Stimulated activated effector memory CD8-positive, alpha-beta T cell treated with anti-CD3 and anti-CD28 coated beads, Interleukin-12 subunit alpha, Interleukin-12 subunit beta, amount 100 ng/mL, for 72 hours (primary cell): ENCODE measurements at regions not wholly inside any gene's neighbourhood (a gene's known extent, or its start where the extent isn't known, plus 50 kb on each side); places are given as distances from the start of the nearest gene placed in this dataset.

ENCODE experiments used
- ATAC-seq: fragments of 150-1000 bp; cut with Tn5 transposase; 2 replicates; pipeline ENCODE4 v1.10.0; 2021
- DNase-seq, 2 donors: peaks; one replicate each; pipeline ENCODE4 v3.0.0; 2021 to 2022; ENCODE audit warnings: low spot score in 2 of 2
- H3K27ac Mint-ChIP-seq: one replicate; pipeline ENCODE4 v1.8.0; 2022; ENCODE audit warnings: mild to moderate bottlenecking, mixed read lengths
- H3K36me3 Mint-ChIP-seq: one replicate; pipeline ENCODE4 v1.8.0; 2022; ENCODE audit warnings: mild to moderate bottlenecking, mixed read lengths
- H3K4me1 Mint-ChIP-seq: one replicate; pipeline ENCODE4 v1.8.0; 2022; ENCODE audit warnings: mixed read lengths
- H3K4me3 Mint-ChIP-seq: one replicate; pipeline ENCODE4 v1.8.0; 2022; ENCODE audit warnings: mild to moderate bottlenecking, mixed read lengths
- H3K9me3 Mint-ChIP-seq: one replicate; pipeline ENCODE4 v1.8.0; 2022; ENCODE audit warnings: mixed read lengths

DNA sequence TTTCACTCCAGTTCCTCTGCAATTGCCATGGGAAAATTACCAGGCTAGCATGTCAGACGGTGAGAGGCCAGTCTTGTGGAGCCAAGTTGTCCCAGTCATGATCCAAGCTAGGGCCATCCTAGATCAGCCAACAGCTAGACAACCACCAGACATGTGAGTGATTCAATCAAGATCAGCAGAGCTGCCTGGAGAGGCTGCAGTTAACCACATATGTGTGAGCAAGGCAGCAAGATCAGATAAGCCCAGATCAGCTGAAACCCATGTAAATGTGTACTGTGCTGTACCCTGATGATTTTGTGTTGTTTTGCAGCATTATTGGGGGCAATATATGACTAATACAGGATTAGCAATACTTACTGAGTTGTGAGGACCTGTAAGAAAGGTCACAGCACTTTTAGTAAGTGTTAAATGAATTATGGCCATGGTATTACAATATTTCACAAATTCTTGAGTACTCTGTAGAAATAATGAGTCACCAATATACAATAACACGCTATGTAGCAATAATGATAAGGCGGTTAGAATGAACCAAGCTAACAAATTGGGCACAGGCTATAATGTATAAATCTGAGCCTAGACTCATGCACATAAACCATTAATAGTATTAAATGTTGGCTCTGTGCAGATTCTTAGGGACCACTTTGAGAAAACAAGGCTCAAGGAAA lies 91.4 kb downstream of the SUDS3 start:
- no peak for ATAC-seq
- no peaks in the 10 kb centered on the region for H3K36me3 Mint-ChIP-seq
- no peaks in the 10 kb centered on the region for H3K9me3 Mint-ChIP-seq
- H3K4me3 Mint-ChIP-seq: no peak overlapping the region
- no peak for DNase-seq
- no peak overlapping the region for H3K27ac Mint-ChIP-seq
- H3K4me1 Mint-ChIP-seq: no peaks in the 10 kb centered on the region

DNA sequence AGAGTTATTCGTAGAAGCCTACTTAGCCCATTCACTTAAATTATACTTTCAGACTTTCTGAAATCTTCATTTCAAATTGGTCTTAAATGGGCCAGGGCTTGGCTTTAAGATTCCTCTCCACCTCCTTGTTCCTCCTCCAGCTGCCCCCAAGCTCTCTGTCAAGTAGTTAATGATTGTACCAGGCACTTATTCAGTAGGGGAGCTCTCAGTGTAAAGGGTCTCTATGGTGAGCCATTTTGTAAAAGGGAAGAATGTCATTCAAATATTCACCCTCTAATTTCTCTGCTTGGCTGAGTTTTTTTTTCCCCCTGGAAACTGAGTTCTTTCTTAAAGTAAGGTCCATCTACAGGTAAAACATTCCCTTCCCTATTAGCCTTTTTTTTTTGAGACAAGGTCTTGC lies 96.6 kb downstream of the SUDS3 start:
- DNase-seq: no peak
- Mint-ChIP-seq H3K9me3 (no peaks in the 10 kb centered on the region), H3K36me3 (no peaks in the 10 kb centered on the region), H3K4me3 (no peak overlapping the region), H3K4me1 (no peaks in the 10 kb centered on the region), H3K27ac (no peak overlapping the region)
- no peak for ATAC-seq

DNA sequence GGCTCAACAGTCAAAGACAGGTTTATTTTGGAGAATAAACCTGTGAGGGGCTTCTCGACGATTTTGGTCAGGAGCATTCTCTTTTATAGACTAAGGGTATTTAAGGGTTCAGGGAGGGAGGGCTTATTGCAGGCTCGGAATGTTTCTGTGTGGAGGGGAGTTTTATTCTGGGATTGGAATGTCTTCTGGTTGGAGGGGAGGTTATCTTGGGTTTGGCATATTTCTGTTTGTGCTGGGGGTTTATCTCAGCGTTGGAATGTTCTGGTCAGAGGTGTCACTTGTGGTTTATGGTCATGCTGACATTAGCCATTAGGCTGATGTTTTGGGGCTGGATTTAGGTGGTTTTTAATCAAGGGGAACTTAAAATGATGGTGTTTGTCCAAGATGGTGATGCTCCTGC lies 103.9 kb downstream of the SUDS3 start:
- Mint-ChIP-seq H3K36me3 (no peaks in the 10 kb centered on the region), H3K4me3 (no peak overlapping the region), H3K4me1 (no peaks in the 10 kb centered on the region), H3K9me3 (no peaks in the 10 kb centered on the region), H3K27ac (no peak overlapping the region)
- no peak for DNase-seq
- ATAC-seq: no peak

DNA sequence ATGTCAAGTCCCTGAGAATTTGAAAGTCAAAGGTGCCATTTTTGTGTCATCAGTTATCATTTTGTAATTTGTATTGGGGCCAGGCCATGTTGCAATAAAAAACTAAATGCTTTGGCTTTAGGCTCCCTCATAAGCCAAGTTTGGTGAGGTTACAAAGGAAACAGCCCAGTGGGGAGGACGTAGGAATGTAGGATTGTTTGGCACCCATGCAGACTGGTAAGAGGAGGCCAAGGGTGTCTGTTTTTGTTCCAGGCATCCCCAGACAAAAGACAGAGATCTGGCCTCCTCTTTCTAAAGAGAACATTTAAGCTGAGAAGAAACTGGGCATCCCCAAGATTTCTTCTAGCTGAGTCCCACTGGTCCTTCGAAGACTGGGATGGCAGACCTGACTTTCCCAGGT lies 111.7 kb downstream of the SUDS3 start:
- peaks cover 5% of the 10 kb centered on the region for H3K36me3 Mint-ChIP-seq
- DNase-seq (no peak), ATAC-seq (no peak)
- H3K4me3 Mint-ChIP-seq: no peak overlapping the region
- H3K4me1 Mint-ChIP-seq: no peaks in the 10 kb centered on the region
- peaks cover 3% of the 10 kb centered on the region for H3K9me3 Mint-ChIP-seq
- H3K27ac Mint-ChIP-seq: no peak overlapping the region

DNA sequence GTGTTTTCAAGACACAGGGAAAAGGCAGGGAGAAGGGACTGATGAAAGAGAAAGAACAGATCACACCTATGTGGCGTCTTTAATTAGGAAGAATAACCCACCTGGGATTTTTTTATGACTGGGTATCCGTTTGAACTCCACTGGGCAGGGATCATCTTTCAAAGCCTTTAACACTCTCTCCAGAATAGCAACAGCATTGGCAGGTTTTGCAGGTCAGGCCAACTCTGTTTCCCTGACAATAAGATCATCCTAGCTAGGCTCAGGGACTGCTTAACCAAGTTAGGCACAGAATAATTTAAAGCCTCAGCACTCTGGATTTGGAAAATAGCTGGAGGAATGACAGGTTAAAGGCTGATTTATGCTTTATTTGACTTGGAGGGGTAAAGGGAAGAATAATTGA lies 117.6 kb downstream of the SUDS3 start:
- Mint-ChIP-seq H3K36me3 (no peaks in the 10 kb centered on the region), H3K9me3 (no peaks in the 10 kb centered on the region), H3K4me3 (no peak overlapping the region), H3K4me1 (no peaks in the 10 kb centered on the region), H3K27ac (no peak overlapping the region)
- ATAC-seq: no peak
- no peak for DNase-seq

DNA sequence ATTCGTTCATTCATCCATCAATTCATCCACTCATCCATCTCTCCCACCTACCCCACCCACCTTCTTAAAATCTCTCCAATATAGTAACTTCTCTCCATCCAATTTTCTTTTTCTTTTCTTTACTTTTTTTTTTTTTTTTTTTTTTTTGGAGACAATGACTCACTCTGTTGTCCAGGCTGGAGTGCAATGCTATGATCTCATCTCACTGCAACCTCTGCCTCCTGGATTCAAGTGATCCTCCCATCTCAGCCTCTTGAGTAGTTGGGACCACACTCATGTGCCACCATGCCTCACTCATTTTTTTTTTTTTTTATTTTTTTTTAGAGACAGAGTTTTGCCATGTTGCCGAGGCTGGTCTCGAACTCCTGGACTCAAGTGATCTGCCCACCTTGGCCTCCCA lies 118.4 kb downstream of the SUDS3 start:
- ATAC-seq: no peak
- DNase-seq: no peak
- Mint-ChIP-seq H3K4me1 (no peaks in the 10 kb centered on the region), H3K36me3 (no peaks in the 10 kb centered on the region), H3K4me3 (no peak overlapping the region), H3K9me3 (no peaks in the 10 kb centered on the region), H3K27ac (no peak overlapping the region)

DNA sequence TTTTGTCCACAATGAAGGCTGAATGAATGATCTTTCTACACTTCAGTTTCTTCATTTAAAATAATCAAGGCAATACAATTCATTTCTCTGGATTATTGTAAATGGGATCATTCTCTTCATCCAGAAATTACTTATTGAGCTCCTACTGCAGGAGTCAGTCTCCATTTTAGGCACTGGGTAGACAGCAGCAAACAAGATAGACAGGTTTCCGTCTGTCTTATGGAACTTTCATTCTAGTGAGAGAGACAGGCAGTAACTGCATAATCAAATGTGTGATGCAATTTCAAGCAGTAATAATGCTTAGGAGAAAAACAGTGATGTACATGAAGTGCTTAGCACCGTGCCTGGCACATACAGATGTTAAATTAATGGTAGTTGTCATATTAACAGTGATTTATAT lies 118.9 kb downstream of the SUDS3 start:
- no peak overlapping the region for H3K4me3 Mint-ChIP-seq
- ATAC-seq (no peak), DNase-seq (no peak)
- no peaks in the 10 kb centered on the region for H3K36me3 Mint-ChIP-seq
- no peak overlapping the region for H3K27ac Mint-ChIP-seq
- H3K4me1 Mint-ChIP-seq: no peaks in the 10 kb centered on the region
- no peaks in the 10 kb centered on the region for H3K9me3 Mint-ChIP-seq

DNA sequence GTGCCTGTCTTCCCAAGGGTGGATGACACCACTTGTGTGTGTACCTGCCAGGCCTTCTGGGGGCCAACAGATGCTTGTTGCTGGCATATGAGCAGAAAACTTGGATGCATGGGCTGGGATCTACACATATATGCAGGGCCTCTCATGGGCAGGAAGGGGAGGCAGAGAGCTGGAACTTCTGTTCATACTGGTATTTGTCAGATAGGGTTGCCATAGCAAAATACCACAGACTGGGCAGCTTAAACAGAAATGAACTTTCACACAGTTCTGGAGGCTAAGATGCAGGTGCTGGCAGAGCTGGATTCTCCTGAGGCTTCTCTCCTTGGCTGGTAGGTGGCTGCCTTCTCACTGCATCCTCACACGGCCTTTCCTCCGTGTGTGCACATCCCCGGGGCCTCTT lies 121.8 kb downstream of the SUDS3 start:
- ATAC-seq (no peak), DNase-seq (no peak)
- H3K9me3 Mint-ChIP-seq: no peaks in the 10 kb centered on the region
- H3K4me1 Mint-ChIP-seq: no peaks in the 10 kb centered on the region
- H3K27ac Mint-ChIP-seq: no peak overlapping the region
- H3K4me3 Mint-ChIP-seq: no peak overlapping the region
- H3K36me3 Mint-ChIP-seq: no peaks in the 10 kb centered on the region

DNA sequence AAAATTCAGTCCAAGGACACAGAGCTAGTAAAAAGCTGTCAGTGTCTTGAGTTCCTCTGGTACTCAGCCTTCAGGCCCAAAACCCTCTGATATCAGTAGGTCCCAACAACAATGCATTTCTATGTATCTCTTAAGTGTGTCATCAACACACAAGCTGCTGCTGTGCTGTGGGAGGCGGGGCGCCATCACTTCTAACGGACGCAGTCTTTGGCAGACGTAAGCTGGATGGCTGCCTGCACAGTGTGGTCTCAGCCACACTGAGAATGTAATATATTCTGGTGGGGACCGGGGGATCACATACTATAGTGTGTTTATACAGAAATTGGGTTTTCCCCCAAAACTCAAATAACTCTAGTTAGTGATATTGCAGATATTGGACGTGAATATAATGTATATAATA lies 123.9 kb downstream of the SUDS3 start:
- no peaks in the 10 kb centered on the region for H3K36me3 Mint-ChIP-seq

DNA sequence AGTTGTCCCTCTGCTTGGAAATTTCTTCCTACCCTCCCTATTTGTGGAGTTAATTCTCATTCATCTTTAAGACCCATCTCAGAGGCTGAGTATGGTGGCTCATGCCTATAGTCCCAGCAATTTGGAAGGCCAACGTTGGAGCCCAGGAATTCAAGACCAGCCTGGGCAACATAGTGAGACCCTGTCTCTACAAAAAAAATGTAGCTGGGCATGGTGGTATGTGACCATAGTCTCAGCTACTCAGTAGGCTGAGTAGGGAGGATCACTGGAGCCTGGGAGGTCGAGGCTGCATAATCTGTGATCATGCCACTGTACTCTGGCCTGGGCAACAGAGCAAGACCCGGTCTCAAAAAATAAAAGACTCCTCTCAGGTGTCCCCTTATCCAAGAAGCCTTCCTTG lies 125.1 kb downstream of the SUDS3 start:
- Mint-ChIP-seq H3K27ac (no peak overlapping the region), H3K4me1 (no peaks in the 10 kb centered on the region), H3K36me3 (no peaks in the 10 kb centered on the region), H3K9me3 (no peaks in the 10 kb centered on the region), H3K4me3 (no peak overlapping the region)
- DNase-seq (no peak), ATAC-seq (no peak)

More for the DNA sequence above, 123.9 kb downstream of the SUDS3 start:
- H3K9me3 Mint-ChIP-seq: no peaks in the 10 kb centered on the region
- ATAC-seq (no peak), DNase-seq (no peak)
- no peak overlapping the region for H3K27ac Mint-ChIP-seq
- no peak overlapping the region for H3K4me3 Mint-ChIP-seq
- no peaks in the 10 kb centered on the region for H3K4me1 Mint-ChIP-seq

DNA sequence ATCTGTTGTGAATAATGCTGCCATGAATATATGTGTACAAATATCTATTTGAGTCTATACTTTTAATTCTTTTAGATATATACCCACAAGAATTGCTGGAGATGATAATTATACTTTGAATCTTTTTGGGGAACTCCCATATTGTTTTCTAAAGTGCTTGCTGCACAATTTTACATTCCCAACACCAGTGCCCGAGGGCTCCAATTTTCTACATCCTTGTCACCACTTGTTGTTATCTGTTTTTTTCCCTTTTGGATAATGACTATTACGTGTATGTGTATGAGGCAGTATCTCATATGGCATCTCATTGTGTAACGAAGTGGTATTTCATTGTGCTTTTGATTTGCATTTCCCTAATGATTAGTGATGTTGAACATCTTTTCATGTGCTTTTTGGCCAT lies 127.1 kb downstream of the SUDS3 start:
- no peak for DNase-seq
- Mint-ChIP-seq H3K4me1 (no peaks in the 10 kb centered on the region), H3K36me3 (no peaks in the 10 kb centered on the region), H3K9me3 (no peaks in the 10 kb centered on the region), H3K27ac (no peak overlapping the region), H3K4me3 (no peak overlapping the region)
- ATAC-seq: no peak

DNA sequence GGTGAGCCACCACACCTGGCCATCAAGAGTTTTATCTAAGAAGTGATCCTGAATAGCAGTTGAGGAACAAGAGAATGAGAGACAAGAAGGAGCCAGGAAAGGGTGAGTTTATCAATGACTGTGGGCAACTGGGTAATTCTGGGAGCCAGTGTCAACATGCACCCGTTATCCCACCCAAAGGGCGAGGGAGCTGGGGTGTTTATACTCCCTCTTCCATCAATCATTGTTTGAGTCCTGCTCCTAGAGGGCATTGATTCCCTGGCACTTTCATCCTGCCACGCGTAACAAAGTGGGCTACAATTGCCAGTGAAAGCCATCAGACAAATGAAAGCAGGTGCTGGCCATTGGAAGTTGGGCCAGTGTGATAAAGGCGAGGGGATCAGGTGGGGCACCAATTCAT lies 136.3 kb downstream of the SUDS3 start:
- Mint-ChIP-seq H3K27ac (no peak overlapping the region), H3K36me3 (no peaks in the 10 kb centered on the region), H3K4me1 (no peaks in the 10 kb centered on the region), H3K4me3 (no peak overlapping the region), H3K9me3 (peaks cover 8% of the 10 kb centered on the region)
- no peak for ATAC-seq
- no peak for DNase-seq

DNA sequence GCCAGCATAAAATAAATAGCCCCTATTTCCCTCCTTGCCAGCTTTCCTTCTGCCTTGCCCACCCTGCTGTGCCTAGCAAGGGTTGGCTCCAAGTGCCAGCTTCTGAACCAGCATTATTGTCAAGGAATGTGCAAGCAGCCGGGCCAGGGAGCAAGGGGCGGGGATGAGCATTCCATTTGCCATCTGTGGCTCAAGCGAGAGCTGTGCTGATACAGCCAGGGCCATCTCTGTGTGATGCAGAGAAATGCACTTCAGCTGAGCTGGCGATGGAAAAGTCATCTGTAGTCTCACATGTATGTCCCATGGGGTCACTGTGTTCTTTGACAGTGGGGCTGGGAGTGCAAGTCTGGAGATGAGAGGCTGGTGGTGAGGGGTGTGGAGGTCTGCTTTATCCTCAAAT lies 137.3 kb downstream of the SUDS3 start:
- H3K4me1 Mint-ChIP-seq: no peaks in the 10 kb centered on the region
- no peak overlapping the region for H3K4me3 Mint-ChIP-seq
- H3K9me3 Mint-ChIP-seq: peaks cover 10% of the 10 kb centered on the region
- ATAC-seq: no peak
- no peaks in the 10 kb centered on the region for H3K36me3 Mint-ChIP-seq
- H3K27ac Mint-ChIP-seq: no peak overlapping the region
- DNase-seq: no peak

DNA sequence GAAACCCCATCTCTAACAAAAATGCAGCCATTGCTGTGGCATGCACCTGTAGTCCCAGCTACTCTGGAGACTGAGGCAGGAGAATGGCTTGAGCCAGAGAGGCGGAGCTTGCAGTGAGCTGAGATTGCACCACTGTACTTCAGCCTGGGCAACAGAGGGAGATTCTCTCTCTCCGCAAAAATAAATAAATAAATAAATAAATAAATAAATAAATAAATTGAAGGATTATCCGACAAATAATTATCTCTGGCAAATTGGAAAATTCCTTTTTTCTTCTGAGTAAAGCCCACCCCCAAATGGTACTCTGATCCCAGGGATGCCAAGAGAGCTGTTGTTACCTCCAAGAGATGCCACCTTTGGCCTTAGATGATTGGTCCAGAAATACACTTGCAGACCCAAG lies 137.9 kb downstream of the SUDS3 start:
- DNase-seq: no peak
- Mint-ChIP-seq H3K4me1 (no peaks in the 10 kb centered on the region), H3K27ac (no peak overlapping the region), H3K36me3 (no peaks in the 10 kb centered on the region), H3K4me3 (no peak overlapping the region), H3K9me3 (peaks cover 15% of the 10 kb centered on the region)
- ATAC-seq: no peak

DNA sequence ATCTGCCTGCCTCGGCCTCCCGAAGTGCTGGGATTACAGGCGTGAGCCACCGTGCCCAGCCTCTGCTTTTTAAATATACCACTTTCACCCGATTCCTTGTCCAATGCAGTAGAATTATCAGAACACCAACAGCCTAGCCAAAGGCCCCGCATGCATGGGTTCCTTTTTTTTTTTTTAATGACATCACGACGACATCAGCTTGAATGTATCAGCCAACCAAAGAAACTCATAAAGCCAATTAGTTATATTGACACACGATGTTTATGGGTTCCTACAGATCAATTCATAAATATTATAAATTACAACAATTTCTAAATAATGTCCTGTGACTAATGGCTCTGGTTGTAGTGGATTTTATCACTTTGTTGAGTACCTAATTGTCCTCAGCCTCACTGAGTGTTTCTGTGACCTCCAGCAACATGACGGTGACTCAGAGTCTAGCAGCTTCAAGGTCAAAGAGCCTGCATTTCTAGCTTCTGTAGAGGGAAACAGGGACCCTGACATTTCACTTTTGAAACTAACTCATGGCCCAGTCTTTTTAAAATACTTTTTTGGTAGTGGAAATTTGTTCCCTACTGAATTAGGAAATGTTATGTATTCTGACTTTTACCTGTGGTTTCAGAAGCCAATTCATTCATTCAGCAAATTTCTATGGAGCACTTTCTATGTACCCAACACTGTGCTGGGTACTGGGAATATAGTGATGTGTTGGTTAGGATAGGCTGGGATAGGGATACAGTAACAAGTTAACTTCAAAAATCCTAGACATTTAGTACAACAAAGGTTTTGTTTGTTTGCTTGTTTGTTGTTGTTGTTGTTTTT lies 144.1 kb downstream of the SUDS3 start:
- Mint-ChIP-seq H3K4me1 (no peaks in the 10 kb centered on the region), H3K9me3 (peaks cover 15% of the 10 kb centered on the region), H3K36me3 (no peaks in the 10 kb centered on the region), H3K4me3 (no peak overlapping the region), H3K27ac (no peak overlapping the region)
- ATAC-seq (no peak), DNase-seq (no peak)

DNA sequence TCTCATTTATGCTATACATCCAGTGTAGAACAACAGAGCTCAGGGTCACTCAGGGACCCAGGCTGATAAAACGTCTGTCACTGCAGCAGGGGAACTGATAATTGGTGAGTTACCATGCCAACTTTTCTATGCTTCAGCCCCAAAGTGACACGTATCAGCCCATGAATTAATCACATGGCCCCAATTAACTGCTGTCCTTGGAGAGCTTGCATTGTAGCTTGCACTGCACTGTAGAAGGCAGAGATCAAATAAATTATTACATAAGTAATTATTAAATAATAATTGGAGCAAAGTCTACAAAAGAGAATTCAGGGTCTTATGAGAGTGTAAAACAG lies 144.6 kb downstream of the SUDS3 start:
- DNase-seq: no peak
- H3K36me3 Mint-ChIP-seq: no peaks in the 10 kb centered on the region

More for the DNA sequence above, 144.6 kb downstream of the SUDS3 start:
- H3K27ac Mint-ChIP-seq: no peak overlapping the region
- H3K4me1 Mint-ChIP-seq: no peaks in the 10 kb centered on the region
- no peak overlapping the region for H3K4me3 Mint-ChIP-seq
- peaks cover 15% of the 10 kb centered on the region for H3K9me3 Mint-ChIP-seq
- no peak for ATAC-seq
